Hepatocyte (in vitro differentiated cells): ENCODE measurements at regions not wholly inside any gene's neighbourhood (a gene's known extent, or its start where the extent isn't known, plus 50 kb on each side); places are given as distances from the start of the nearest gene placed in this dataset.

ENCODE experiments used
- DNase-seq: peaks from one replicate; pipeline ENCODE4 v3.0.0-alpha.2; 2016; ENCODE audit warnings: low spot score
- H2AFZ ChIP-seq: fragments of 200-600 bp; sonication (generic); 2 replicates; pipeline ENCODE4 v1.6.0; 2016; ENCODE audit warnings: antibody characterized with exemption, mild to moderate bottlenecking
- H3K27ac ChIP-seq: fragments of 200-600 bp; sonication (generic); 2 replicates; pipeline ENCODE4 v1.5.1; 2016; ENCODE audit warnings: mild to moderate bottlenecking
- H3K27me3 ChIP-seq: fragments of 200-600 bp; sonication (generic); 2 replicates; pipeline ENCODE4 v1.6.1; 2016
- H3K36me3 ChIP-seq: fragments of 200-600 bp; sonication (generic); replicated peaks from 2 replicates; pipeline ENCODE4 v1.5.1; 2016; ENCODE audit warnings: low read depth; ENCODE audit not compliant: insufficient read depth
- H3K4me1 ChIP-seq: fragments of 200-600 bp; sonication (generic); 2 replicates; pipeline ENCODE4 v1.5.1; 2016; ENCODE audit warnings: mild to moderate bottlenecking, moderate library complexity; ENCODE audit not compliant: insufficient read depth
- H3K4me2 ChIP-seq: fragments of 200-600 bp; sonication (generic); 2 replicates; pipeline ENCODE4 v1.6.0; 2016
- H3K4me3 ChIP-seq: fragments of 200-600 bp; sonication (generic); 2 replicates; pipeline ENCODE4 v1.5.1; 2016; ENCODE audit warnings: mild to moderate bottlenecking
- H3K79me2 ChIP-seq: fragments of 200-600 bp; sonication (generic); 2 replicates; pipeline ENCODE4 v1.6.0; 2017; ENCODE audit warnings: mild to moderate bottlenecking
- H3K9me2 ChIP-seq: fragments of 200-600 bp; sonication (generic); replicated peaks from 2 replicates; pipeline ENCODE4 v1.6.0; 2017; ENCODE audit warnings: mild to moderate bottlenecking; ENCODE audit not compliant: insufficient read depth
- H3K9me3 ChIP-seq: fragments of 200-600 bp; sonication (generic); 2 replicates; pipeline ENCODE4 v1.5.1; 2016; ENCODE audit warnings: low read depth, mild to moderate bottlenecking
- H4K20me1 ChIP-seq: fragments of 200-600 bp; sonication (generic); 2 replicates; pipeline ENCODE4 v1.6.0; 2016; ENCODE audit warnings: mild to moderate bottlenecking; ENCODE audit not compliant: insufficient read depth, poor library complexity, severe bottlenecking
- EZH2 ChIP-seq: fragments of 200-600 bp; sonication (generic); IDR thresholded peaks from 2 replicates; pipeline ENCODE4 v1.6.1; 2016; ENCODE audit warnings: antibody characterized with exemption, mild to moderate bottlenecking, borderline replicate concordance
- EZH2phosphoT487 ChIP-seq: fragments of 200-600 bp; sonication (generic); IDR thresholded peaks from one replicate; pipeline ENCODE4 v1.6.1; 2018; ENCODE audit warnings: antibody characterized with exemption, mild to moderate bottlenecking, low read depth, moderate library complexity; ENCODE audit not compliant: unreplicated experiment, severe bottlenecking
- WGBS: methylation state at CpG from one replicate; pipeline ENCODE4 v1.1.6; 2016; ENCODE audit warnings: low lambda C conversion rate; ENCODE audit errors: missing lambda C conversion rate; 5-methylcytosine and 5-hydroxymethylcytosine counted together
- TF ChIP-seq, protein P1 (sequence below): fragments of 200-600 bp; sonication (generic); IDR thresholded peaks from 2 replicates; pipeline ENCODE4 v1.5.1; 2016; ENCODE audit warnings: antibody characterized with exemption, mild to moderate bottlenecking; ENCODE audit not compliant: poor library complexity

DNA sequence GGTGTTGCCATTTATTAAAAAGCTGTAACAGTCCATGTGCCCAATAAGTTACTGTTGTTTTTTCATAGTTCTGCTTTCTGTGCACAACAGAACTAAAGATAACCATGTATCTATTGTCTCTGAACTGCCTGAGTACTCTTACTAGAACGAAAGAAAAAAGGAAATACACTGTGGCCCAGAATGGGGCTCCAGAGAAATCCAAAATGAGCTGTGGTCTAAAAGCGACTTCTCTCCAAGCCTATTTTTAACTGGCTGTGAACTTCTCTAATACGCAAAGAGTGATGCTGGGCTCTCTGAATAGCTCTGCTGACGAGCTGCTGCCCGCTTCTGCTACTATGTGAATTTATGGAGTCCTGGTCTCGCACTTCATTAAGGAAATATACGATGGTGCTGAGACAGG is 56.2 kb upstream of the LPP start:
- 92% methylated on average over 7 of the region's 7 CpGs for WGBS
- H3K9me3 ChIP-seq = no peaks in the 10 kb centered on the region
- no peak overlapping the region for H3K4me3 ChIP-seq
- no peaks in the 10 kb centered on the region for H3K79me2 ChIP-seq
- no peaks in the 10 kb centered on the region for H3K4me1 ChIP-seq
- DNase-seq = no peak
- no peaks in the 10 kb centered on the region for H4K20me1 ChIP-seq
- H3K27me3 ChIP-seq = no peaks in the 10 kb centered on the region
- H3K36me3 ChIP-seq = no peaks in the 10 kb centered on the region
- no peak overlapping the region for H3K27ac ChIP-seq
- TF ChIP-seq, protein P1, sequence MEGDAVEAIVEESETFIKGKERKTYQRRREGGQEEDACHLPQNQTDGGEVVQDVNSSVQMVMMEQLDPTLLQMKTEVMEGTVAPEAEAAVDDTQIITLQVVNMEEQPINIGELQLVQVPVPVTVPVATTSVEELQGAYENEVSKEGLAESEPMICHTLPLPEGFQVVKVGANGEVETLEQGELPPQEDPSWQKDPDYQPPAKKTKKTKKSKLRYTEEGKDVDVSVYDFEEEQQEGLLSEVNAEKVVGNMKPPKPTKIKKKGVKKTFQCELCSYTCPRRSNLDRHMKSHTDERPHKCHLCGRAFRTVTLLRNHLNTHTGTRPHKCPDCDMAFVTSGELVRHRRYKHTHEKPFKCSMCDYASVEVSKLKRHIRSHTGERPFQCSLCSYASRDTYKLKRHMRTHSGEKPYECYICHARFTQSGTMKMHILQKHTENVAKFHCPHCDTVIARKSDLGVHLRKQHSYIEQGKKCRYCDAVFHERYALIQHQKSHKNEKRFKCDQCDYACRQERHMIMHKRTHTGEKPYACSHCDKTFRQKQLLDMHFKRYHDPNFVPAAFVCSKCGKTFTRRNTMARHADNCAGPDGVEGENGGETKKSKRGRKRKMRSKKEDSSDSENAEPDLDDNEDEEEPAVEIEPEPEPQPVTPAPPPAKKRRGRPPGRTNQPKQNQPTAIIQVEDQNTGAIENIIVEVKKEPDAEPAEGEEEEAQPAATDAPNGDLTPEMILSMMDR = no peak
- no peak for TF ChIP-seq EZH2
- no peak for TF ChIP-seq EZH2phosphoT487
- no peak overlapping the region for H2AFZ ChIP-seq
- no peaks in the 10 kb centered on the region for H3K9me2 ChIP-seq
- H3K4me2 ChIP-seq = no peak overlapping the region

DNA sequence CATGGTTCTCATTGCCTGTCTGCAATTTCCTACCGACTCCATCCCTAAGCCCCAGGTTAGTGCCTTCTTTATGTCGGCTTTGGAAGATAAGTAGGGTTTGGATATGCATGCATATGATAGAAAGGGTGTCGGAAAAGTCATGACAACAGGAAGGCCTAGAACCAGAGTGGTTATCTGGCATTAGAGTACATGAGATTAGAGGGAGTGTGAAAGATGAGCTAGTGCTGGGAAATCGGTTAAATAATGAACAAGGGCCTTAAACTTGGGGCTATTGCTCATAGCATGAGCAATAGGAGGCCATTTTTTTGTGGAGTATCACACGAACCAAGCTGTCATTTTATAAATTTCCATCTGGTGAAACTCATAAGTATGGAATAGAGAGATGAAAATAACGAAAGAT is 54.0 kb upstream of the LPP start:
- 82% methylated on average over 6 of the region's 6 CpGs for WGBS
- no peak overlapping the region for H2AFZ ChIP-seq
- no peak overlapping the region for H3K4me2 ChIP-seq
- TF ChIP-seq EZH2phosphoT487 = no peak
- TF ChIP-seq, protein P1 = no peak
- TF ChIP-seq EZH2 = no peak
- H3K4me1 ChIP-seq = no peaks in the 10 kb centered on the region
- no peaks in the 10 kb centered on the region for H3K79me2 ChIP-seq
- H3K9me3 ChIP-seq = no peaks in the 10 kb centered on the region
- H3K9me2 ChIP-seq = no peaks in the 10 kb centered on the region
- no peak for DNase-seq
- no peak overlapping the region for H3K4me3 ChIP-seq
- H3K27me3 ChIP-seq = no peaks in the 10 kb centered on the region
- no peaks in the 10 kb centered on the region for H4K20me1 ChIP-seq
- H3K36me3 ChIP-seq = no peaks in the 10 kb centered on the region
- no peak overlapping the region for H3K27ac ChIP-seq

DNA sequence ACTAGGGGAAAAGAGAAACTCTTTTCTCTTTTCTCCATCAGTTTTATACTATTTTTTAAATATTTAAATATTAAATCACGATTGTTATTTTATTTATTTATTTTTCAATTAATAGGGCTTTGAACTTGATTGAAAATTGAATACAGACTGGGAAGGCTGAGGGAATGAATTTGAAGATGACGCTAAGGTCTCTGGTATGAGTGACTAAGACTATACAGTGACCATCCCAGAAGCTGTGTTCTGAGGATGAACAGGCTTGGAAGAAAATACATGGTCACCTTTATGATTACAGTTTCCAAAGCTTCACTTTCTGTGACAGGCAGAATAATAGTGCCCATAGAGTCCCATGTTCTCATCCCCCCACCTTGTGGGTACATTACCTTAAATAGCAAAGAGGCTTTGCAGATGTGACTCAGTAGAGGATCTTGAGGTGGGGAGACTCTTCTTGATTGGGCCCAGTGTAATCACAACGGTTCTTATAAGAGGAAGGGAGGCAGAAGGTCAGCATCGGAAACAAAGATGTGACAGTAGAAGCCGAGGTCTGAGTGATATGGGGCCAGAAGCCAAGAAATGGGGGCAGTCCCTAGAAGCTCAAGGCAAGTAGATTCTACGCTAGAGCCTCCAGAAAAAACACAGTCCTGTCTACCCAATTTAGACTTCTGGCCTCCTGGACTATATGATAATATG is 51.0 kb upstream of the LPP start:
- H2AFZ ChIP-seq = no peak overlapping the region
- H3K4me2 ChIP-seq = no peak overlapping the region
- no peaks in the 10 kb centered on the region for H3K27me3 ChIP-seq
- no peaks in the 10 kb centered on the region for H3K9me2 ChIP-seq
- 88% methylated on average over 6 of the region's 6 CpGs for WGBS
- H3K27ac ChIP-seq = no peak overlapping the region
- H3K9me3 ChIP-seq = no peaks in the 10 kb centered on the region
- no peaks in the 10 kb centered on the region for H3K36me3 ChIP-seq
- no peaks in the 10 kb centered on the region for H4K20me1 ChIP-seq
- no peaks in the 10 kb centered on the region for H3K79me2 ChIP-seq
- H3K4me3 ChIP-seq = no peak overlapping the region
- H3K4me1 ChIP-seq = no peaks in the 10 kb centered on the region
- DNase-seq = no peak
- TF ChIP-seq EZH2phosphoT487 = no peak
- TF ChIP-seq, protein P1 = no peak
- TF ChIP-seq EZH2 = no peak
